ENCODE measurements at regions not wholly inside any gene's neighbourhood (a gene's known extent, or its start where the extent isn't known, plus 50 kb on each side); places are given as distances from the start of the nearest gene placed in this dataset.
A peak's percentile ranks its signal among the peaks of the same experiment; 100 is the strongest.

GRCh38 chr12:75974323-75975187 lies 57.0 kb downstream of the PHLDA1 start:
- no peak for DNase-seq

GRCh38 chr12:75971253-75971652 lies 60.3 kb downstream of the PHLDA1 start:
- no peak for DNase-seq

- peak; percentile 37 for DNase-seq
These were observed 61.3 kb downstream of the PHLDA1 start for GRCh38 chr12:75970310-75970709.

GRCh38 chr12:75969768-75970167 lies 61.8 kb downstream of the PHLDA1 start:
- no peak for DNase-seq

GRCh38 chr12:75965661-75966060 lies 65.9 kb downstream of the PHLDA1 start:
- DNase-seq, result no peak

GRCh38 chr12:75964150-75964549 lies 67.4 kb downstream of the PHLDA1 start:
- no peak for DNase-seq

- DNase-seq, result no peak
These were observed 69.7 kb downstream of the PHLDA1 start for GRCh38 chr12:75961878-75962277.

- DNase-seq, result no peak
These were observed 70.5 kb downstream of the PHLDA1 start for GRCh38 chr12:75960954-75961661.

- DNase-seq, result no peak
These were observed 71.3 kb downstream of the PHLDA1 start for GRCh38 chr12:75960086-75960910.

- no peak for DNase-seq
These were observed 72.1 kb downstream of the PHLDA1 start for GRCh38 chr12:75959506-75959905.

GRCh38 chr12:75959060-75959459 lies 72.5 kb downstream of the PHLDA1 start:
- DNase-seq, result no peak

GRCh38 chr12:75955251-75955650 lies 76.3 kb downstream of the PHLDA1 start:
- DNase-seq, result peak; percentile 55

- DNase-seq, result no peak
These were observed 76.8 kb downstream of the PHLDA1 start for GRCh38 chr12:75954749-75955148.

GRCh38 chr12:75954041-75954440 lies 77.5 kb downstream of the PHLDA1 start:
- DNase-seq, result peak; percentile 97

GRCh38 chr12:75953312-75953906 lies 78.2 kb downstream of the PHLDA1 start:
- DNase-seq, result peak; percentile 83

- no peak for DNase-seq
These were observed 79.9 kb downstream of the PHLDA1 start for GRCh38 chr12:75951399-75952278.

- DNase-seq, result no peak
These were observed 84.3 kb downstream of the PHLDA1 start for GRCh38 chr12:75947156-75947723.

GRCh38 chr12:75945581-75945980 lies 86.0 kb downstream of the PHLDA1 start:
- no peak for DNase-seq

GRCh38 chr12:75944905-75945432 lies 86.6 kb downstream of the PHLDA1 start:
- DNase-seq, result no peak

GRCh38 chr12:75944097-75944904 lies 87.3 kb downstream of the PHLDA1 start:
- peak; percentile 96 for DNase-seq
